NT2/D1 (cell line): ENCODE measurements at regions not wholly inside any gene's neighbourhood (a gene's known extent, or its start where the extent isn't known, plus 50 kb on each side); places are given as distances from the start of the nearest gene placed in this dataset.

Experiments
- DNase-seq: peaks from one replicate; pipeline ENCODE4 v3.0.0-alpha.2; 2011; ENCODE audit warnings: low read depth, low spot score
- H3K27me3 ChIP-seq: 2 replicates; pipeline ENCODE4 v1.6.0; 2011; ENCODE audit warnings: mild to moderate bottlenecking; ENCODE audit not compliant: insufficient read length, insufficient read depth
- H3K36me3 ChIP-seq: 2 replicates; pipeline ENCODE4 v1.6.1; 2011; ENCODE audit warnings: mild to moderate bottlenecking, low read length, mixed read lengths; ENCODE audit not compliant: insufficient read depth, insufficient read length
- H3K4me1 ChIP-seq: 2 replicates; pipeline ENCODE4 v1.5.1; 2011; ENCODE audit not compliant: insufficient read depth, insufficient read length
- H3K4me3 ChIP-seq: 2 replicates; pipeline ENCODE4 v1.5.1; 2011; ENCODE audit warnings: low read depth; ENCODE audit not compliant: insufficient read length
- H3K9ac ChIP-seq: 2 replicates; pipeline ENCODE4 v1.6.0; 2011; ENCODE audit warnings: low read depth; ENCODE audit not compliant: insufficient read length
- H3K9me3 ChIP-seq: 2 replicates; pipeline ENCODE4 v1.5.1; 2011; ENCODE audit warnings: mild to moderate bottlenecking, low read length; ENCODE audit not compliant: insufficient read depth
- SUZ12 ChIP-seq: IDR thresholded peaks from 2 replicates; pipeline ENCODE4 v1.6.1; 2011; ENCODE audit not compliant: insufficient read length, insufficient read depth; ENCODE audit errors: extremely low read depth
- YY1 ChIP-seq: IDR thresholded peaks from 2 replicates; pipeline ENCODE4 v1.6.1; 2011; ENCODE audit not compliant: insufficient read length, insufficient read depth
- ZNF274 ChIP-seq: IDR thresholded peaks from 2 replicates; pipeline ENCODE4 v1.6.1; 2011; ENCODE audit warnings: mild to moderate bottlenecking, low read depth, low read length

GRCh38 chr7:121447243-121447910 is 51.3 kb upstream of the FAM3C start:
- H3K36me3 ChIP-seq, result no peaks in the 10 kb centered on the region
- TF ChIP-seq YY1 (no peak), ZNF274 (no peak), SUZ12 (no peak)
- H3K27me3 ChIP-seq, result no peaks in the 10 kb centered on the region
- H3K9me3 ChIP-seq, result no peaks in the 10 kb centered on the region
- H3K4me3 ChIP-seq, result no peak overlapping the region
- DNase-seq, result no peak
- H3K4me1 ChIP-seq, result no peaks in the 10 kb centered on the region
- no peak overlapping the region for H3K9ac ChIP-seq

- Histone ChIP-seq H3K9me3 (no peaks in the 10 kb centered on the region), H3K4me1 (no peaks in the 10 kb centered on the region), H3K27me3 (no peaks in the 10 kb centered on the region), H3K36me3 (no peaks in the 10 kb centered on the region), H3K9ac (no peak overlapping the region), H3K4me3 (no peak overlapping the region)
- DNase-seq, result no peak
- TF ChIP-seq SUZ12 (no peak), YY1 (no peak), ZNF274 (no peak)
These were observed 50.4 kb upstream of the FAM3C start for GRCh38 chr7:121446526-121446925.
